ENCODE measurements at regions not wholly inside any gene's neighbourhood (a gene's known extent, or its start where the extent isn't known, plus 50 kb on each side); places are given as distances from the start of the nearest gene placed in this dataset.

GRCh38 chr20:60073086-60073485, 114.9 kb downstream of the CDH26 start:
- TF ChIP-seq ZFX (IDR thresholded peaks at IDR 0.05) = no peak
- no peak for TF ChIP-seq CTCF (conservative IDR thresholded peaks at IDR 0.05)
- no peak overlapping the region for H3K27ac ChIP-seq

GRCh38 chr20:60073504-60073903, 115.3 kb downstream of the CDH26 start:
- no peak overlapping the region for H3K27ac ChIP-seq
- TF ChIP-seq ZFX (IDR thresholded peaks at IDR 0.05) (no peak), CTCF (conservative IDR thresholded peaks at IDR 0.05) (no peak)

GRCh38 chr20:60074276-60074675, 116.1 kb downstream of the CDH26 start:
- TF ChIP-seq CTCF (conservative IDR thresholded peaks at IDR 0.05) (no peak), ZFX (IDR thresholded peaks at IDR 0.05) (no peak)
- H3K27ac ChIP-seq = no peak overlapping the region

GRCh38 chr20:60078351-60079250, 120.4 kb downstream of the CDH26 start:
- H3K27ac ChIP-seq = no peak overlapping the region
- no peak for TF ChIP-seq CTCF (conservative IDR thresholded peaks at IDR 0.05)
- TF ChIP-seq ZFX (IDR thresholded peaks at IDR 0.05) = no peak

GRCh38 chr20:60080401-60080800, 122.2 kb downstream of the CDH26 start:
- no peak for TF ChIP-seq CTCF (conservative IDR thresholded peaks at IDR 0.05)
- no peak for TF ChIP-seq ZFX (IDR thresholded peaks at IDR 0.05)

GRCh38 chr20:60085551-60086132, 127.4 kb downstream of the CDH26 start:
- TF ChIP-seq CTCF (conservative IDR thresholded peaks at IDR 0.05) (no peak), ZFX (IDR thresholded peaks at IDR 0.05) (no peak)
- no peak overlapping the region for H3K27ac ChIP-seq

More at GRCh38 chr20:60080401-60080800, 122.2 kb downstream of the CDH26 start:
- H3K27ac ChIP-seq = no peak overlapping the region
